ENCODE measurements at regions not wholly inside any gene's neighbourhood (a gene's known extent, or its start where the extent isn't known, plus 50 kb on each side); places are given as distances from the start of the nearest gene placed in this dataset.

GRCh38 chr10:111267673-111268072, 190.8 kb downstream of the ADRA2A start:
- Histone ChIP-seq H3K36me3 (ENCODE audit: insufficient read depth) (no peaks in the 10 kb centered on the region), H2AFZ (no peak overlapping the region), H3K4me2 (no peak overlapping the region), H3K27me3 (ENCODE audit: insufficient read depth) (no peaks in the 10 kb centered on the region), H3K79me2 (replicated peaks; ENCODE audit: insufficient read depth) (no peaks in the 10 kb centered on the region), H3K27ac (ENCODE audit: low read depth) (no peak overlapping the region), H3K4me1 (ENCODE audit: insufficient read depth) (no peaks in the 10 kb centered on the region), H4K20me1 (replicated peaks; ENCODE audit: insufficient read depth) (no peaks in the 10 kb centered on the region), H3K4me3 (no peak overlapping the region), H3F3A (replicated peaks; ENCODE audit: low read depth) (no peaks in the 10 kb centered on the region), H3K9me2 (ENCODE audit: insufficient read depth) (no peaks in the 10 kb centered on the region)
- Mint-ChIP-seq H3K27me3 (ENCODE audit: insufficient read depth, low read depth, poor library complexity) (peaks cover 1% of the 10 kb centered on the region), H3K4me1 (no peaks in the 10 kb centered on the region; the same call in 2 of the 3 replicates), H3K27ac (no peak overlapping the region), H3K9me3 (no peaks in the 10 kb centered on the region), H3K4me3 (no peak overlapping the region), H3K36me3 (ENCODE audit: low read depth) (no peaks in the 10 kb centered on the region)
- DNase-seq (ENCODE audit: low spot score) (peak; percentile 37), ATAC-seq (peak; percentile 62)
- TF ChIP-seq JUNB (IDR thresholded peaks at IDR 0.05; ENCODE audit: unreplicated experiment) (no peak), ZNF114 (CRISPR knock-in tag; IDR thresholded peaks at IDR 0.05) (no peak), STAT1 (IDR thresholded peaks at IDR 0.05; ENCODE audit: unreplicated experiment) (no peak), CTCF (conservative IDR thresholded peaks at IDR 0.05; ENCODE audit: low read depth in 2 of 2) (no peak), REST (IDR thresholded peaks at IDR 0.05; ENCODE audit: unreplicated experiment) (no peak), EZH2phosphoT487 (IDR thresholded peaks at IDR 0.05; ENCODE audit: unreplicated experiment) (no peak), NANOG (IDR thresholded peaks at IDR 0.05; ENCODE audit: borderline replicate concordance) (no peak), POLR2AphosphoS5 (IDR thresholded peaks at IDR 0.05; ENCODE audit: low read depth) (no peak), ZNF331 (CRISPR knock-in tag; IDR thresholded peaks at IDR 0.05; ENCODE audit: low read depth) (no peak), CREB1 (CRISPR knock-in tag; IDR thresholded peaks at IDR 0.05; ENCODE audit: low read depth) (no peak), ETS1 (IDR thresholded peaks at IDR 0.05) (no peak), EZH2 (IDR thresholded peaks at IDR 0.05; ENCODE audit: low read depth, unreplicated experiment) (no peak)
- TF ChIP-seq, protein P1, sequence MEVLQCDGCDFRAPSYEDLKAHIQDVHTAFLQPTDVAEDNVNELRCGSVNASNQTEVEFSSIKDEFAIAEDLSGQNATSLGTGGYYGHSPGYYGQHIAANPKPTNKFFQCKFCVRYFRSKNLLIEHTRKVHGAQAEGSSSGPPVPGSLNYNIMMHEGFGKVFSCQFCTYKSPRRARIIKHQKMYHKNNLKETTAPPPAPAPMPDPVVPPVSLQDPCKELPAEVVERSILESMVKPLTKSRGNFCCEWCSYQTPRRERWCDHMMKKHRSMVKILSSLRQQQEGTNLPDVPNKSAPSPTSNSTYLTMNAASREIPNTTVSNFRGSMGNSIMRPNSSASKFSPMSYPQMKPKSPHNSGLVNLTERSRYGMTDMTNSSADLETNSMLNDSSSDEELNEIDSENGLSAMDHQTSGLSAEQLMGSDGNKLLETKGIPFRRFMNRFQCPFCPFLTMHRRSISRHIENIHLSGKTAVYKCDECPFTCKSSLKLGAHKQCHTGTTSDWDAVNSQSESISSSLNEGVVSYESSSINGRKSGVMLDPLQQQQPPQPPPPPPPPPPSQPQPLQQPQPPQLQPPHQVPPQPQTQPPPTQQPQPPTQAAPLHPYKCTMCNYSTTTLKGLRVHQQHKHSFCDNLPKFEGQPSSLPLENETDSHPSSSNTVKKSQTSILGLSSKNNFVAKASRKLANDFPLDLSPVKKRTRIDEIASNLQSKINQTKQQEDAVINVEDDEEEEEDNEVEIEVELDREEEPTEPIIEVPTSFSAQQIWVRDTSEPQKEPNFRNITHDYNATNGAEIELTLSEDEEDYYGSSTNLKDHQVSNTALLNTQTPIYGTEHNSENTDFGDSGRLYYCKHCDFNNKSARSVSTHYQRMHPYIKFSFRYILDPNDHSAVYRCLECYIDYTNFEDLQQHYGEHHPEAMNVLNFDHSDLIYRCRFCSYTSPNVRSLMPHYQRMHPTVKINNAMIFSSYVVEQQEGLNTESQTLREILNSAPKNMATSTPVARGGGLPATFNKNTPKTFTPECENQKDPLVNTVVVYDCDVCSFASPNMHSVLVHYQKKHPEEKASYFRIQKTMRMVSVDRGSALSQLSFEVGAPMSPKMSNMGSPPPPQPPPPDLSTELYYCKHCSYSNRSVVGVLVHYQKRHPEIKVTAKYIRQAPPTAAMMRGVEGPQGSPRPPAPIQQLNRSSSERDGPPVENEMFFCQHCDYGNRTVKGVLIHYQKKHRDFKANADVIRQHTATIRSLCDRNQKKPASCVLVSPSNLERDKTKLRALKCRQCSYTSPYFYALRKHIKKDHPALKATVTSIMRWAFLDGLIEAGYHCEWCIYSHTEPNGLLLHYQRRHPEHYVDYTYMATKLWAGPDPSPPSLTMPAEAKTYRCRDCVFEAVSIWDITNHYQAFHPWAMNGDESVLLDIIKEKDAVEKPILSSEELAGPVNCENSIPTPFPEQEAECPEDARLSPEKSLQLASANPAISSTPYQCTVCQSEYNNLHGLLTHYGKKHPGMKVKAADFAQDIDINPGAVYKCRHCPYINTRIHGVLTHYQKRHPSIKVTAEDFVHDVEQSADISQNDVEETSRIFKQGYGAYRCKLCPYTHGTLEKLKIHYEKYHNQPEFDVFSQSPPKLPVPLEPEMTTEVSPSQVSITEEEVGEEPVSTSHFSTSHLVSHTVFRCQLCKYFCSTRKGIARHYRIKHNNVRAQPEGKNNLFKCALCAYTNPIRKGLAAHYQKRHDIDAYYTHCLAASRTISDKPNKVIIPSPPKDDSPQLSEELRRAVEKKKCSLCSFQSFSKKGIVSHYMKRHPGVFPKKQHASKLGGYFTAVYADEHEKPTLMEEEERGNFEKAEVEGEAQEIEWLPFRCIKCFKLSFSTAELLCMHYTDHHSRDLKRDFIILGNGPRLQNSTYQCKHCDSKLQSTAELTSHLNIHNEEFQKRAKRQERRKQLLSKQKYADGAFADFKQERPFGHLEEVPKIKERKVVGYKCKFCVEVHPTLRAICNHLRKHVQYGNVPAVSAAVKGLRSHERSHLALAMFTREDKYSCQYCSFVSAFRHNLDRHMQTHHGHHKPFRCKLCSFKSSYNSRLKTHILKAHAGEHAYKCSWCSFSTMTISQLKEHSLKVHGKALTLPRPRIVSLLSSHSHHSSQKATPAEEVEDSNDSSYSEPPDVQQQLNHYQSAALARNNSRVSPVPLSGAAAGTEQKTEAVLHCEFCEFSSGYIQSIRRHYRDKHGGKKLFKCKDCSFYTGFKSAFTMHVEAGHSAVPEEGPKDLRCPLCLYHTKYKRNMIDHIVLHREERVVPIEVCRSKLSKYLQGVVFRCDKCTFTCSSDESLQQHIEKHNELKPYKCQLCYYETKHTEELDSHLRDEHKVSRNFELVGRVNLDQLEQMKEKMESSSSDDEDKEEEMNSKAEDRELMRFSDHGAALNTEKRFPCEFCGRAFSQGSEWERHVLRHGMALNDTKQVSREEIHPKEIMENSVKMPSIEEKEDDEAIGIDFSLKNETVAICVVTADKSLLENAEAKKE (CRISPR knock-in tag; IDR thresholded peaks at IDR 0.05): no peak
